ENCODE measurements at regions not wholly inside any gene's neighbourhood (a gene's known extent, or its start where the extent isn't known, plus 50 kb on each side); places are given as distances from the start of the nearest gene placed in this dataset.

DNA sequence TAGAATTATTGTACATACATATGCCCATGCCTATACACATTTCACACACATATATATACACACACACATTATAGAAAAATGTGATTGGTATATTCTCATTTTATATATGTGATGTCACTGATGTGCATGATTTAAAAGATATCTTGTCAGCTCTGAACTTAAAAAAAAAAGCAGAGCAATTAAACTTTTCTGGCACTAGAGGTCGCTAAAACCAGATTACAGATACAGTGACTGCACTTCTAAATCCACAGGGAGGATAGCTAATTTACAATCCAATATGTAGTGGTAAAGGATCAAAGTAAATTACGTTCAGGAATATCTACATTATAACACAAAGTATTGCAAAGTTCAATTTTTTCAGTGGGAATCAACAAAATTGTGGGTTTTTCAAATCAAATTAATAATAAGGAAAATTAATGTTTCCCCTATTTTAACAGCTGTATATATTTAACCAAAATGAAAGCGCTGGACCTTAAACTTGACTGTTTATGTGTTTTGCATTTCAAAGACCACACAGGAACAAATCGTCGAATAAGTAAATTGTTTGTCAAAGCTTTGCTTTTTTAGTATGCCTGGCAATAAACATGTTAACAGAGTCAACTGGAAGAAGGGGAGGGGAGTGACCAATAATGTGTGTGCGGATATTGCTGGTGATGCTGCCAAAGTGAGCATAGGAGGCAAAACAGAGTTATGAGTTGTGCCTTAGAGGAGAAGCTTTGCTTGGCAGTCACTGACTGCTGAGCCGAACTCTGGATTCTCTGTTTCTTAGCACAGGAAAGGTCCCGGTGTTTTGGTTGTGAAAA lies 1201.4 kb upstream of the C9orf72 start:
- TF ChIP-seq, protein P1, sequence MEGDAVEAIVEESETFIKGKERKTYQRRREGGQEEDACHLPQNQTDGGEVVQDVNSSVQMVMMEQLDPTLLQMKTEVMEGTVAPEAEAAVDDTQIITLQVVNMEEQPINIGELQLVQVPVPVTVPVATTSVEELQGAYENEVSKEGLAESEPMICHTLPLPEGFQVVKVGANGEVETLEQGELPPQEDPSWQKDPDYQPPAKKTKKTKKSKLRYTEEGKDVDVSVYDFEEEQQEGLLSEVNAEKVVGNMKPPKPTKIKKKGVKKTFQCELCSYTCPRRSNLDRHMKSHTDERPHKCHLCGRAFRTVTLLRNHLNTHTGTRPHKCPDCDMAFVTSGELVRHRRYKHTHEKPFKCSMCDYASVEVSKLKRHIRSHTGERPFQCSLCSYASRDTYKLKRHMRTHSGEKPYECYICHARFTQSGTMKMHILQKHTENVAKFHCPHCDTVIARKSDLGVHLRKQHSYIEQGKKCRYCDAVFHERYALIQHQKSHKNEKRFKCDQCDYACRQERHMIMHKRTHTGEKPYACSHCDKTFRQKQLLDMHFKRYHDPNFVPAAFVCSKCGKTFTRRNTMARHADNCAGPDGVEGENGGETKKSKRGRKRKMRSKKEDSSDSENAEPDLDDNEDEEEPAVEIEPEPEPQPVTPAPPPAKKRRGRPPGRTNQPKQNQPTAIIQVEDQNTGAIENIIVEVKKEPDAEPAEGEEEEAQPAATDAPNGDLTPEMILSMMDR (conservative IDR thresholded peaks at IDR 0.05): peak; percentile 83
- TF ChIP-seq ZFX (IDR thresholded peaks at IDR 0.05): no peak

Data from C4-2B (cell line).